B cell (primary cell): ENCODE measurements at regions not wholly inside any gene's neighbourhood (a gene's known extent, or its start where the extent isn't known, plus 50 kb on each side); places are given as distances from the start of the nearest gene placed in this dataset.

Source experiments
- ATAC-seq: fragments of 200-7000 bp; cut with Tn5 transposase; one replicate; pipeline ENCODE4 v1.10.0; 2021; ENCODE audit warnings: low read depth, mild to moderate bottlenecking, moderate number of reproducible peaks, moderate library complexity
- CTCF ChIA-PET: fragments of 350-600 bp; sonication (Branson Sonifier 250); formaldehyde crosslinking; loops from one replicate; lab custom pipeline; 2021; ENCODE audit warnings: antibody characterized with exemption, inconsistent platforms; lab: Charles Lee
- POLR2A ChIA-PET: fragments of 350-600 bp; sonication (Branson Sonifier 250); formaldehyde crosslinking; loops from one replicate; lab custom pipeline; 2021; ENCODE audit warnings: antibody characterized with exemption; lab: Charles Lee
- DNase-seq: peaks from one replicate; pipeline ENCODE4 v3.0.0; 2013
- H2AFZ ChIP-seq: 2 replicates; pipeline ENCODE4 v1.6.1; 2012; ENCODE audit warnings: mild to moderate bottlenecking, low read depth, low read length; ENCODE audit not compliant: insufficient read depth, poor library complexity, severe bottlenecking
- H3K27ac ChIP-seq, 2 donors: 1 replicate in 1 of 2; 2 replicates in 1 of 2; pipeline ENCODE4 v1.5.1; 2012 to 2013; ENCODE audit warnings: low read length in 2 of 2, mild to moderate bottlenecking in 2 of 2, moderate library complexity in 1 of 2
- H3K27me3 ChIP-seq, 4 experiments: fragments of 200-600 bp in 1 of 4; sonication (generic) in 1 of 4; replicated peaks in 1 of 4; 1 replicate in 2 of 4; 2 replicates in 2 of 4; pipeline versions ENCODE4 v1.6.1 to v1.7.0; 2013 to 2016; ENCODE audit warnings: low read length in 3 of 4, mild to moderate bottlenecking in 2 of 4, mixed read lengths in 1 of 4, moderate library complexity in 1 of 4; ENCODE audit not compliant: insufficient read depth in 4 of 4, control insufficient read depth in 3 of 4; ENCODE audit errors: control extremely low read depth in 1 of 4
- H3K36me3 ChIP-seq, 2 experiments: replicated peaks in 1 of 2; 1 replicate in 1 of 2; 2 replicates in 1 of 2; pipeline versions ENCODE4 v1.6.1 to v1.7.1; 2013; ENCODE audit warnings: low read length in 1 of 2; ENCODE audit not compliant: insufficient read depth in 2 of 2, control insufficient read depth in 1 of 2; ENCODE audit errors: control extremely low read depth in 1 of 2, extremely low read depth in 1 of 2
- H3K4me1 ChIP-seq, 2 donors: fragments of 200-600 bp in 1 of 2; sonication (generic) in 1 of 2; 1 replicate in 1 of 2; 2 replicates in 1 of 2; pipeline versions ENCODE4 v1.5.1 to v1.6.1; 2013 to 2017; ENCODE audit warnings: low read length in 2 of 2; ENCODE audit not compliant: control insufficient read depth in 2 of 2, insufficient read depth in 2 of 2
- H3K4me2 ChIP-seq: replicated peaks from 2 replicates; pipeline ENCODE3; 2012; ENCODE audit warnings: mild to moderate bottlenecking, low read depth, low read length; ENCODE audit not compliant: poor library complexity, severe bottlenecking
- H3K4me3 ChIP-seq, 5 experiments: fragments of 200-600 bp in 1 of 5; sonication (generic) in 1 of 5; 1 replicate in 3 of 5; 2 replicates in 2 of 5; pipeline versions ENCODE4 v1.5.1 to v1.7.0; 2011 to 2016; ENCODE audit warnings: low read length in 4 of 5, mild to moderate bottlenecking in 4 of 5, low read depth in 2 of 5, control low read depth in 1 of 5, moderate library complexity in 1 of 5; ENCODE audit not compliant: insufficient read depth in 1 of 5; ENCODE audit errors: control extremely low read depth in 1 of 5, extremely low read depth in 1 of 5
- H3K79me2 ChIP-seq: fragments of 200-600 bp; sonication (generic); one replicate; pipeline ENCODE4 v1.6.0; 2016; ENCODE audit warnings: low read length; ENCODE audit not compliant: control insufficient read depth, insufficient read depth
- H3K9ac ChIP-seq: fragments of 200-600 bp; sonication (generic); 2 replicates; pipeline ENCODE4 v1.6.1; 2017; ENCODE audit warnings: mild to moderate bottlenecking, low read length, moderate library complexity
- H3K9me3 ChIP-seq, 3 donors: one replicate each; pipeline versions ENCODE4 v1.6.1 to v1.7.1; 2013; ENCODE audit warnings: low read length in 2 of 3; ENCODE audit not compliant: control insufficient read depth in 2 of 3, insufficient read depth in 1 of 3; ENCODE audit errors: control extremely low read depth in 1 of 3
- H4K20me1 ChIP-seq: 2 replicates; pipeline ENCODE4 v1.6.0; 2012; ENCODE audit warnings: mild to moderate bottlenecking, low read length; ENCODE audit not compliant: insufficient read depth, control insufficient read depth, poor library complexity, severe bottlenecking
- H3K27ac Mint-ChIP-seq: one replicate; pipeline ENCODE4 v1.8.0; 2021; ENCODE audit warnings: mixed read lengths
- H3K27me3 Mint-ChIP-seq: one replicate; pipeline ENCODE4 v1.8.0; 2021; ENCODE audit warnings: mixed read lengths
- H3K4me1 Mint-ChIP-seq: one replicate; pipeline ENCODE4 v1.8.0; 2021; ENCODE audit warnings: mixed read lengths
- H3K4me3 Mint-ChIP-seq: one replicate; pipeline ENCODE4 v1.8.0; 2021; ENCODE audit warnings: mixed read lengths
- H3K9me3 Mint-ChIP-seq: one replicate; pipeline ENCODE4 v1.8.0; 2022; ENCODE audit warnings: mixed read lengths; ENCODE audit not compliant: insufficient read depth
- CTCF ChIP-seq: fragments of 200-600 bp; IDR thresholded peaks from one replicate; pipeline ENCODE4 v1.8.0; 2022; ENCODE audit warnings: antibody characterized with exemption, mild to moderate bottlenecking
- EZH2 ChIP-seq: IDR thresholded peaks from 2 replicates; pipeline ENCODE4 v1.6.1; 2012; ENCODE audit warnings: borderline replicate concordance, low read depth, mild to moderate bottlenecking, moderate library complexity, low read length; ENCODE audit not compliant: insufficient read depth, poor library complexity, severe bottlenecking
- WGBS: methylation state at CpG from one replicate; pipeline ENCODE4 v1.1.5; 2013; ENCODE audit warnings: missing lambda C conversion rate; ENCODE audit not compliant: insufficient coverage; 5-methylcytosine and 5-hydroxymethylcytosine counted together
- intact Hi-C: fragments of 100-400 bp; cut with micrococcal nuclease; formaldehyde crosslinking; loops from one replicate; pipeline ENCODE4 v1.10.0; 2022

DNA sequence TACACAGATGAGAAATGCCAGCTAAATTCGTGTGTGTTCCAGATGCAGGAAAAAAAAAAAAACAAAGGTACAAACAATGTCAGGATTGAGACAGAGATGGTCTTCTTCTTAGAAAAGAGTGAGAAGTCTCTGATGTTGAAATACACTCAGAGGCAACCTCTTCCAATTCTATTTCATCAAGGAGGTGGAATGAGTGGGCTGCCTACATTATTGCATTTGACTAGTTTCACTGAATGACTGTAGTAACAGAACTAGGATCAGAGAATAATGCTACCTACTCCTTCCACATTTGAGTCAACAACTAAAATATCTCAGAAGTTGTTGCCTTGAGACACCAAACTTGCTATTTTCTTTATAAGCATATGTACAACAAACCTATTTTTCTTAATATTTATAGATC is 1332.2 kb upstream of the FLRT2 start:
- H3K27ac ChIP-seq = no peak overlapping the region
- no peak for DNase-seq
- H3K4me2 ChIP-seq = no peak overlapping the region
- H3K9me3 ChIP-seq = peaks cover 1 to 9% (median 4%) of the 10 kb centered on the region in 3 donors
- H3K27me3 Mint-ChIP-seq = no peaks in the 10 kb centered on the region
- intact Hi-C loops = no loop called here
- ChIA-PET POLR2A (no interaction called here), CTCF (no interaction called here)
- peaks cover 6% of the 10 kb centered on the region for H3K9me3 Mint-ChIP-seq
- TF ChIP-seq CTCF (no peak), EZH2 (no peak)
- no CpG with 5 or more reads among the region's 1 CpG for WGBS
- no peak overlapping the region for H3K4me3 Mint-ChIP-seq
- no peaks in the 10 kb centered on the region for H3K79me2 ChIP-seq
- ATAC-seq = no peak
- H3K27ac Mint-ChIP-seq = no peak overlapping the region
- H2AFZ ChIP-seq = no peak overlapping the region
- no peaks in the 10 kb centered on the region for H3K4me1 Mint-ChIP-seq
- no peak overlapping the region for H3K9ac ChIP-seq
- H3K4me3 ChIP-seq = no peak overlapping the region
- H4K20me1 ChIP-seq = no peaks in the 10 kb centered on the region
- no peaks in the 10 kb centered on the region for H3K4me1 ChIP-seq
- no peaks in the 10 kb centered on the region for H3K27me3 ChIP-seq
- no peaks in the 10 kb centered on the region for H3K36me3 ChIP-seq

DNA sequence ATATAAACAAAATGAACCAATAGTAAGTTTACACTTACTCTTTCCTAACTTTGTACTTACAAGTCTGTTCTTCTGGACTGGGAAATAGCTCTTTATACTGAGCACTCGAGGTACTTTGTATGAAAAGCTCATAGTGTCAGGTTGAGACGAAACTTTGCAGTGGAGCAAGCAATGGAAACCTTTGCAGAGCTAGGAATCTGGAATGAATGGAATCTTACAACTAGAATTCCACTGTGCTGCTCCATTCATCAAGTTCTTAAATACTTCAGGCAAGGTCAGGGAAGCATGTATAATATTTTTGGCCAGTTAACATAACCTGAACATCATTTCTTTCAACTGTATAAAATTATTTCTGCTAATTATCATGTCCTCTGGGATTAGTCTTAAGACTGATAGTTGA is 1327.5 kb upstream of the FLRT2 start:
- no peak overlapping the region for H3K27ac ChIP-seq
- H3K4me1 ChIP-seq = no peaks in the 10 kb centered on the region
- Mint-ChIP-seq H3K4me1 (no peaks in the 10 kb centered on the region), H3K27ac (no peak overlapping the region), H3K4me3 (no peak overlapping the region), H3K27me3 (no peaks in the 10 kb centered on the region), H3K9me3 (no peaks in the 10 kb centered on the region)
- 60% methylated on average over 1 of the region's 2 CpGs for WGBS
- no peak overlapping the region for H3K4me3 ChIP-seq
- H3K9me3 ChIP-seq = peaks cover 0 to 4% (median 1%) of the 10 kb centered on the region in 3 donors
- H3K79me2 ChIP-seq = no peaks in the 10 kb centered on the region
- POLR2A ChIA-PET = no interaction called here
- intact Hi-C loops = no loop called here
- no peaks in the 10 kb centered on the region for H3K27me3 ChIP-seq
- no peak for TF ChIP-seq CTCF
- no peak overlapping the region for H3K4me2 ChIP-seq
- no peak overlapping the region for H2AFZ ChIP-seq
- no peak for DNase-seq
- no peaks in the 10 kb centered on the region for H3K36me3 ChIP-seq
- no peak overlapping the region for H3K9ac ChIP-seq
- no peak for ATAC-seq
- no peaks in the 10 kb centered on the region for H4K20me1 ChIP-seq
- CTCF ChIA-PET = no interaction called here
